BLaER1 treated with 17β-estradiol and CSF1 and Interleukin-3, amounts not matched to agents 10 nM and 100 nM (cell line): ENCODE measurements at regions not wholly inside any gene's neighbourhood (a gene's known extent, or its start where the extent isn't known, plus 50 kb on each side); places are given as distances from the start of the nearest gene placed in this dataset.

Source experiments
- H3K27ac ChIP-seq, 11 experiments: shearing (Covaris generic); formaldehyde crosslinking; 2 replicates each; pipeline ENCODE4 v1.8.1; 2022
- H3K27me3 ChIP-seq, 11 experiments: shearing (Covaris generic); formaldehyde crosslinking; 2 replicates each; pipeline ENCODE4 v1.8.1; 2022
- H3K36me3 ChIP-seq, 11 experiments: shearing (Covaris generic); formaldehyde crosslinking; 2 replicates each; pipeline ENCODE4 v1.8.1; 2022
- H3K4me1 ChIP-seq, 10 experiments: shearing (Covaris generic); formaldehyde crosslinking; 2 replicates each; pipeline ENCODE4 v1.8.1; 2022
- H3K4me2 ChIP-seq, 11 experiments: shearing (Covaris generic); formaldehyde crosslinking; 2 replicates each; pipeline ENCODE4 v1.8.1; 2022
- H3K4me3 ChIP-seq, 10 experiments: shearing (Covaris generic); formaldehyde crosslinking; 2 replicates each; pipeline ENCODE4 v1.8.1; 2022
- H3K9ac ChIP-seq, 11 experiments: shearing (Covaris generic); formaldehyde crosslinking; 2 replicates each; pipeline ENCODE4 v1.8.1; 2022
- H3K9me3 ChIP-seq, 11 experiments: shearing (Covaris generic); formaldehyde crosslinking; replicated peaks in 1 of 11; 2 replicates each; pipeline ENCODE4 v1.8.1; 2022
- H4K20me1 ChIP-seq, 11 experiments: shearing (Covaris generic); formaldehyde crosslinking; 2 replicates each; pipeline ENCODE4 v1.8.1; 2022
- Cebpa-rat ChIP-seq, 11 experiments: shearing (Covaris generic); IDR thresholded peaks; 2 replicates each; pipeline ENCODE4 v1.8.1; 2022

GRCh38 chr5:143653256-143653655 is 158.7 kb upstream of the HMHB1 start:
- H3K4me2 ChIP-seq = no peak overlapping the region
- no peak overlapping the region for H3K4me3 ChIP-seq
- H3K9me3 ChIP-seq = peaks cover 0 to 11% (median 8%) of the 10 kb centered on the region in 11 experiments; a peak in 6 of 22 replicates
- H3K36me3 ChIP-seq = no peaks in the 10 kb centered on the region
- H3K4me1 ChIP-seq = peaks cover 6 to 12% (median 9%) of the 10 kb centered on the region in 10 experiments; a peak in 17 of 20 replicates
- H3K27me3 ChIP-seq = no peaks in the 10 kb centered on the region
- no peak for TF ChIP-seq Cebpa-rat (IDR thresholded peaks at IDR 0.05)
- no peaks in the 10 kb centered on the region for H4K20me1 ChIP-seq
- H3K9ac ChIP-seq = no peak overlapping the region
- H3K27ac ChIP-seq = no peak overlapping the region

GRCh38 chr5:143652108-143652700 is 159.8 kb upstream of the HMHB1 start:
- H3K9me3 ChIP-seq = peaks cover 0 to 11% (median 8%) of the 10 kb centered on the region in 11 experiments; a peak in 6 of 22 replicates
- no peak overlapping the region for H3K4me2 ChIP-seq
- H3K27ac ChIP-seq = no peak overlapping the region
- no peaks in the 10 kb centered on the region for H3K27me3 ChIP-seq
- no peak overlapping the region for H3K9ac ChIP-seq
- H3K4me3 ChIP-seq = no peak overlapping the region
- H4K20me1 ChIP-seq = no peaks in the 10 kb centered on the region
- TF ChIP-seq Cebpa-rat (IDR thresholded peaks at IDR 0.05) = no peak
- H3K36me3 ChIP-seq = no peaks in the 10 kb centered on the region
- peaks cover 0 to 1% (median 0%) of the 10 kb centered on the region in 10 experiments; a peak in 3 of 20 replicates for H3K4me1 ChIP-seq

GRCh38 chr5:143649937-143650621 is 161.9 kb upstream of the HMHB1 start:
- peaks cover 0 to 11% (median 8%) of the 10 kb centered on the region in 11 experiments; a peak in 6 of 22 replicates for H3K9me3 ChIP-seq
- no peak overlapping the region for H3K4me2 ChIP-seq
- no peaks in the 10 kb centered on the region for H4K20me1 ChIP-seq
- H3K4me3 ChIP-seq = no peak overlapping the region
- H3K36me3 ChIP-seq = no peaks in the 10 kb centered on the region
- H3K27me3 ChIP-seq = no peaks in the 10 kb centered on the region
- H3K9ac ChIP-seq = no peak overlapping the region
- no peak overlapping the region for H3K27ac ChIP-seq
- TF ChIP-seq Cebpa-rat (IDR thresholded peaks at IDR 0.05) = no peak
- H3K4me1 ChIP-seq = no peaks in the 10 kb centered on the region

- H3K4me1 ChIP-seq = no peaks in the 10 kb centered on the region
- no peaks in the 10 kb centered on the region for H3K36me3 ChIP-seq
- H3K4me3 ChIP-seq = no peak overlapping the region
- no peaks in the 10 kb centered on the region for H3K27me3 ChIP-seq
- TF ChIP-seq Cebpa-rat (IDR thresholded peaks at IDR 0.05) = no peak
- H3K9me3 ChIP-seq = peaks cover 0 to 6% (median 4%) of the 10 kb centered on the region in 11 experiments; a peak in 3 of 22 replicates
- no peak overlapping the region for H3K9ac ChIP-seq
- H4K20me1 ChIP-seq = no peaks in the 10 kb centered on the region
- no peak overlapping the region for H3K4me2 ChIP-seq
- no peak overlapping the region for H3K27ac ChIP-seq
These were observed 163.3 kb upstream of the HMHB1 start for GRCh38 chr5:143648696-143649095.

- no peak overlapping the region for H3K9ac ChIP-seq
These were observed 165.0 kb upstream of the HMHB1 start for GRCh38 chr5:143646961-143647360.

GRCh38 chr5:143645356-143645755 is 166.6 kb upstream of the HMHB1 start:
- H3K9me3 ChIP-seq = peaks cover 0 to 6% (median 0%) of the 10 kb centered on the region in 11 experiments; a peak in 3 of 22 replicates
- no peak overlapping the region for H3K9ac ChIP-seq
- no peak for TF ChIP-seq Cebpa-rat (IDR thresholded peaks at IDR 0.05)
- no peaks in the 10 kb centered on the region for H3K36me3 ChIP-seq
- no peaks in the 10 kb centered on the region for H3K27me3 ChIP-seq
- H3K27ac ChIP-seq = no peak overlapping the region
- H4K20me1 ChIP-seq = no peaks in the 10 kb centered on the region
- no peak overlapping the region for H3K4me3 ChIP-seq
- peaks cover 0 to 11% (median 0%) of the 10 kb centered on the region in 10 experiments; a peak in 7 of 20 replicates for H3K4me1 ChIP-seq
- H3K4me2 ChIP-seq = no peak overlapping the region

More at GRCh38 chr5:143646961-143647360, 165.0 kb upstream of the HMHB1 start:
- Histone ChIP-seq H4K20me1 (no peaks in the 10 kb centered on the region), H3K4me2 (no peak overlapping the region), H3K27me3 (no peaks in the 10 kb centered on the region), H3K36me3 (no peaks in the 10 kb centered on the region), H3K27ac (no peak overlapping the region), H3K4me3 (no peak overlapping the region), H3K9me3 (peaks cover 0 to 6% (median 0%) of the 10 kb centered on the region in 11 experiments; a peak in 1 of 22 replicates), H3K4me1 (peaks cover 0 to 11% (median 0%) of the 10 kb centered on the region in 10 experiments; a peak in 7 of 20 replicates)
- TF ChIP-seq Cebpa-rat (IDR thresholded peaks at IDR 0.05) = no peak

GRCh38 chr5:143644727-143645126 is 167.2 kb upstream of the HMHB1 start:
- no peak for TF ChIP-seq Cebpa-rat (IDR thresholded peaks at IDR 0.05)
- no peak overlapping the region for H3K27ac ChIP-seq

GRCh38 chr5:143642791-143643190 is 169.2 kb upstream of the HMHB1 start:
- Histone ChIP-seq H3K4me1 (peaks cover 3 to 15% (median 5%) of the 10 kb centered on the region in 10 experiments), H3K4me2 (peak overlapping the region in 3 of 11 experiments; percentile 32 to 63 (median 62); a peak in 7 of 22 replicates), H3K36me3 (no peaks in the 10 kb centered on the region)

More at GRCh38 chr5:143644727-143645126, 167.2 kb upstream of the HMHB1 start:
- Histone ChIP-seq H4K20me1 (no peaks in the 10 kb centered on the region), H3K9ac (no peak overlapping the region), H3K4me2 (no peak overlapping the region), H3K27me3 (no peaks in the 10 kb centered on the region), H3K4me1 (peaks cover 0 to 11% (median 0%) of the 10 kb centered on the region in 10 experiments; a peak in 7 of 20 replicates), H3K9me3 (peaks cover 0 to 8% (median 0%) of the 10 kb centered on the region in 11 experiments; a peak in 4 of 22 replicates), H3K36me3 (no peaks in the 10 kb centered on the region), H3K4me3 (no peak overlapping the region)

GRCh38 chr5:143641549-143642355 is 170.2 kb upstream of the HMHB1 start:
- Histone ChIP-seq H3K4me2 (no peak overlapping the region), H4K20me1 (no peaks in the 10 kb centered on the region), H3K27ac (no peak overlapping the region), H3K9ac (no peak overlapping the region), H3K4me1 (peaks cover 13 to 25% (median 16%) of the 10 kb centered on the region in 10 experiments), H3K27me3 (no peaks in the 10 kb centered on the region), H3K9me3 (peaks cover 0 to 17% (median 6%) of the 10 kb centered on the region in 11 experiments; a peak in 10 of 22 replicates), H3K36me3 (no peaks in the 10 kb centered on the region), H3K4me3 (no peak overlapping the region)
- TF ChIP-seq Cebpa-rat (IDR thresholded peaks at IDR 0.05) = no peak

More at GRCh38 chr5:143642791-143643190, 169.2 kb upstream of the HMHB1 start:
- Histone ChIP-seq H3K4me3 (no peak overlapping the region), H4K20me1 (no peaks in the 10 kb centered on the region), H3K9me3 (peaks cover 0 to 17% (median 6%) of the 10 kb centered on the region in 11 experiments; a peak in 10 of 22 replicates), H3K9ac (no peak overlapping the region), H3K27me3 (no peaks in the 10 kb centered on the region), H3K27ac (no peak overlapping the region)
- TF ChIP-seq Cebpa-rat (IDR thresholded peaks at IDR 0.05) = no peak
